ENCODE measurements at regions not wholly inside any gene's neighbourhood (a gene's known extent, or its start where the extent isn't known, plus 50 kb on each side); places are given as distances from the start of the nearest gene placed in this dataset.

- POLR2A ChIA-PET = no interaction called here
- CTCF ChIA-PET = no interaction called here
Measured at GRCh38 chr2:19648583-19648982, 253.2 kb downstream of the TTC32 start.

GRCh38 chr2:19646987-19647386, 254.8 kb downstream of the TTC32 start:
- ChIA-PET CTCF (no interaction called here), POLR2A (no interaction called here)
- H3K27ac ChIP-seq (ENCODE audit: extremely low read depth, low read depth, low read length) = no peak overlapping the region
- no peaks in the 10 kb centered on the region for H3K36me3 ChIP-seq (ENCODE audit: control insufficient read depth in 2 of 2, insufficient read depth in 1 of 2, low read length in 2 of 2)
- H3K4me3 ChIP-seq (ENCODE audit: low read depth, low read length) = no peak overlapping the region
- H3K4me1 ChIP-seq (ENCODE audit: control insufficient read depth, insufficient read depth, low read length) = no peaks in the 10 kb centered on the region
- no peaks in the 10 kb centered on the region for H3K9me3 ChIP-seq (ENCODE audit: control insufficient read depth, insufficient read depth, low read depth, low read length)
- no peak for TF ChIP-seq ZIC2 (tag by site-specific recombination; IDR thresholded peaks at IDR 0.05)
- TF ChIP-seq PRDM4 (tag by site-specific recombination; IDR thresholded peaks at IDR 0.05) = no peak
- no peak for TF ChIP-seq ZFP3 (tag by site-specific recombination; IDR thresholded peaks at IDR 0.05; ENCODE audit: low read depth)
- no peak for TF ChIP-seq ZNF571 (tag by site-specific recombination; IDR thresholded peaks at IDR 0.05)
- TF ChIP-seq REST (tag by site-specific recombination; IDR thresholded peaks at IDR 0.05) = no peak
- no peak for TF ChIP-seq ZNF211 (tag by site-specific recombination; IDR thresholded peaks at IDR 0.05; ENCODE audit: low read depth)
- no peak for TF ChIP-seq ZNF391 (tag by site-specific recombination; IDR thresholded peaks at IDR 0.05; ENCODE audit: borderline replicate concordance, low read depth)
- TF ChIP-seq ZSCAN18 (tag by site-specific recombination; IDR thresholded peaks at IDR 0.05) = no peak
- TF ChIP-seq ZNF114 (tag by site-specific recombination; IDR thresholded peaks at IDR 0.05) = no peak
- no peak for TF ChIP-seq ZSCAN30 (tag by site-specific recombination; IDR thresholded peaks at IDR 0.05)
- no peak for TF ChIP-seq ZXDB (tag by site-specific recombination; IDR thresholded peaks at IDR 0.05)
- TF ChIP-seq ZSCAN23 (tag by site-specific recombination; IDR thresholded peaks at IDR 0.05) = no peak
- TF ChIP-seq ZBTB48 (tag by site-specific recombination; IDR thresholded peaks at IDR 0.05) = no peak
- no peak for TF ChIP-seq ZNF248 (tag by site-specific recombination; IDR thresholded peaks at IDR 0.05)

More at GRCh38 chr2:19648583-19648982, 253.2 kb downstream of the TTC32 start:
- Histone ChIP-seq H3K9me3 (ENCODE audit: control insufficient read depth, insufficient read depth, low read depth, low read length) (no peaks in the 10 kb centered on the region), H3K36me3 (ENCODE audit: control insufficient read depth in 2 of 2, insufficient read depth in 1 of 2, low read length in 2 of 2) (no peaks in the 10 kb centered on the region), H3K4me1 (ENCODE audit: control insufficient read depth, insufficient read depth, low read length) (no peaks in the 10 kb centered on the region), H3K4me3 (ENCODE audit: low read depth, low read length) (no peak overlapping the region), H3K27ac (ENCODE audit: extremely low read depth, low read depth, low read length) (no peak overlapping the region)
- TF ChIP-seq ZNF513 (tag by site-specific recombination; IDR thresholded peaks at IDR 0.05) (no peak), HOXC10 (CRISPR knock-in tag; IDR thresholded peaks at IDR 0.05) (no peak)
